Body of pancreas (tissue), 4 donors: ENCODE measurements at regions not wholly inside any gene's neighbourhood (a gene's known extent, or its start where the extent isn't known, plus 50 kb on each side); places are given as distances from the start of the nearest gene placed in this dataset.

Source experiments
- ATAC-seq: fragments of 150-250 bp; one replicate; pipeline ENCODE4 v1.9.1; 2016
- DNase-seq, 4 donors: peaks; one replicate each; pipeline ENCODE4 v3.0.0-alpha.2; 2019
- H3K27ac ChIP-seq, 4 donors: fragments of 200-600 bp; sonication (generic); 1 replicate in 3 of 4; 2 replicates in 1 of 4; pipeline versions ENCODE4 v1.5.1 to v1.6.1; 2016 to 2019; ENCODE audit warnings: mild to moderate bottlenecking in 1 of 4, mixed read lengths in 1 of 4, moderate library complexity in 1 of 4
- H3K27me3 ChIP-seq, 2 donors: fragments of 200-600 bp; sonication (generic); one replicate each; pipeline ENCODE4 v1.6.0; 2016; ENCODE audit warnings: mild to moderate bottlenecking in 1 of 2
- H3K36me3 ChIP-seq, 2 donors: fragments of 200-600 bp; sonication (generic); replicated peaks in 1 of 2; 2 replicates each; pipeline ENCODE4 v1.5.1; 2016; ENCODE audit warnings: low read depth in 2 of 2; ENCODE audit not compliant: insufficient read depth in 1 of 2
- H3K4me1 ChIP-seq: fragments of 200-600 bp; sonication (generic); one replicate; pipeline ENCODE4 v1.6.0; 2016
- H3K4me3 ChIP-seq, 2 donors: fragments of 200-600 bp; sonication (generic); 1 replicate in 1 of 2; 2 replicates in 1 of 2; pipeline ENCODE4 v1.5.1; 2016 to 2019
- H3K9me3 ChIP-seq, 3 donors: fragments of 200-600 bp; sonication (generic); 1 replicate in 2 of 3; 2 replicates in 1 of 3; pipeline ENCODE4 v1.5.1; 2016
- CTCF ChIP-seq, 7 experiments: fragments of 450-650 bp in 4 of 7; fragments of 200-600 bp in 3 of 7; sonication (generic) in 3 of 7; IDR thresholded peaks; one replicate each; pipeline ENCODE4 v1.5.1; 2016 to 2019; ENCODE audit warnings: antibody characterized with exemption in 7 of 7
- POLR2A ChIP-seq, 3 donors: fragments of 450-650 bp; IDR thresholded peaks; one replicate each; pipeline ENCODE4 v1.6.1; 2016; ENCODE audit warnings: antibody characterized with exemption in 3 of 3, mild to moderate bottlenecking in 2 of 3
- WGBS, 2 donors: methylation state at CpG; one replicate each; pipeline ENCODE4 v1.1.5; 2017; 5-methylcytosine and 5-hydroxymethylcytosine counted together
- intact Hi-C: fragments of 100-400 bp; cut with DNase I; formaldehyde crosslinking; loops from one replicate; pipeline ENCODE4 v1.15.1; 2023

- intact Hi-C loops: no loop called here
- ATAC-seq (no peak), DNase-seq (no peak)
- Histone ChIP-seq H3K36me3 (no peaks in the 10 kb centered on the region), H3K9me3 (no peaks in the 10 kb centered on the region), H3K27ac (peak overlapping the region in 1 of 4 donors; percentile 18), H3K4me1 (peaks cover 23% of the 10 kb centered on the region), H3K4me3 (no peak overlapping the region), H3K27me3 (no peaks in the 10 kb centered on the region)
- TF ChIP-seq CTCF (IDR thresholded peaks at IDR 0.05): no peak
- TF ChIP-seq POLR2A (IDR thresholded peaks at IDR 0.05): no peak
- 62 to 79% methylated on average over 7 to 13 of the region's 14 CpGs for WGBS, 2 donors
Measured at GRCh38 chrX:40177942-40178715, 80.4 kb upstream of the BCOR start.

GRCh38 chrX:40177489-40177888, 79.7 kb upstream of the BCOR start:
- intact Hi-C loops: no loop called here
- Histone ChIP-seq H3K36me3 (no peaks in the 10 kb centered on the region), H3K27me3 (no peaks in the 10 kb centered on the region), H3K4me3 (no peak overlapping the region), H3K9me3 (no peaks in the 10 kb centered on the region), H3K27ac (peak overlapping the region in 3 of 4 donors; percentile 94 to 98 (median 96)), H3K4me1 (peaks cover 29% of the 10 kb centered on the region)
- DNase-seq (no peak), ATAC-seq (no peak)
- WGBS, 2 donors: 52 to 56% methylated on average over 2 of the region's 2 CpGs
- TF ChIP-seq POLR2A (IDR thresholded peaks at IDR 0.05) (no peak), CTCF (IDR thresholded peaks at IDR 0.05) (no peak)

- Histone ChIP-seq H3K4me1 (peaks cover 29% of the 10 kb centered on the region), H3K27me3 (no peaks in the 10 kb centered on the region), H3K36me3 (no peaks in the 10 kb centered on the region), H3K9me3 (no peaks in the 10 kb centered on the region), H3K4me3 (no peak overlapping the region), H3K27ac (peak overlapping the region; percentile 92 to 98 (median 95))
- ATAC-seq: peak; percentile 4
- 2 to 20% methylated on average over 1 to 14 of the region's 14 CpGs for WGBS, 2 donors
- intact Hi-C loops: no loop called here
- TF ChIP-seq POLR2A (IDR thresholded peaks at IDR 0.05) (no peak), CTCF (IDR thresholded peaks at IDR 0.05) (peak in 2 of 7 experiments; percentile 2 to 12)
- DNase-seq: peak; percentile 32 to 51 (median 44)
Measured at GRCh38 chrX:40177117-40177430, 79.3 kb upstream of the BCOR start.

- TF ChIP-seq POLR2A (IDR thresholded peaks at IDR 0.05) (peak; percentile 48 to 73 (median 69)), CTCF (IDR thresholded peaks at IDR 0.05) (no peak)
- 0% methylated on average over 20 of the region's 85 CpGs; no CpG with 5 or more reads in 1 of the 2 donors for WGBS, 2 donors
Measured at GRCh38 chrX:40176351-40177116, 78.8 kb upstream of the BCOR start.

More at GRCh38 chrX:40176351-40177116, 78.8 kb upstream of the BCOR start:
- intact Hi-C loops: no loop called here
- peak; percentile 65 to 75 (median 68) for DNase-seq
- H3K4me1 ChIP-seq: peaks cover 30% of the 10 kb centered on the region
- H3K36me3 ChIP-seq: no peaks in the 10 kb centered on the region
- peak; percentile 54 for ATAC-seq
- peak overlapping the region; percentile 92 to 98 (median 95) for H3K27ac ChIP-seq
- H3K9me3 ChIP-seq: no peaks in the 10 kb centered on the region
- no peaks in the 10 kb centered on the region for H3K27me3 ChIP-seq
- H3K4me3 ChIP-seq: peak overlapping the region in 1 of 2 donors; percentile 44
